NCI-H1417 treated with DMSO at 0.1 percent for 48 hours (cell line): ENCODE measurements at regions not wholly inside any gene's neighbourhood (a gene's known extent, or its start where the extent isn't known, plus 50 kb on each side); places are given as distances from the start of the nearest gene placed in this dataset.
A peak's percentile ranks its signal among the peaks of the same experiment; 100 is the strongest.
"Not testable (repeated sequence)": the region's sequence is repeated elsewhere in the genome, so short reads cannot be mapped to it uniquely, and the experiment has no call there.

Source experiments
- DNase-seq: peaks from one replicate; lab custom pipeline; 2025; lab: John Stamatoyannopoulos, UW

DNA sequence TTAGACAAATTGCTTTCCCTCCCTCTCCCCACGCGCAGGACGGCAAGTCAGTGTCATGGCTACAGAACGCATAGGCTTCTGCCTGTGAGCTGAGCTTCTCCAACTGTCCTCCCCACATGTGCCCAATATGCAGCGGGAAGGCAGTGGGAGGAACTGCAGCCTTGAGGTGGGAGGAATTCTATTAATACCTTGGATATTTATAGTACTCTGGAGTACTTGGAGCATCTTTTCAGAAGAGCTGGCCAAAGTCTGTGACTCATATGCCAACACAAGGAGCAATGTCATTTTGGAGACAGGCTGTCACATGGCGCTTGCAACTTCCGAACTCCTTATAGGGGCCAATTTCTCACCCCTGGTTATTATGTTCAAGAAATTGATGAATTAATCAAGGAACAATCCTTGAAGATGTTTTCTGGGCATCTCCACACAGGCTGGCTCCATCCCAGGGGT is 245.0 kb upstream of the SERP2 start:
- DNase-seq = no peak

DNA sequence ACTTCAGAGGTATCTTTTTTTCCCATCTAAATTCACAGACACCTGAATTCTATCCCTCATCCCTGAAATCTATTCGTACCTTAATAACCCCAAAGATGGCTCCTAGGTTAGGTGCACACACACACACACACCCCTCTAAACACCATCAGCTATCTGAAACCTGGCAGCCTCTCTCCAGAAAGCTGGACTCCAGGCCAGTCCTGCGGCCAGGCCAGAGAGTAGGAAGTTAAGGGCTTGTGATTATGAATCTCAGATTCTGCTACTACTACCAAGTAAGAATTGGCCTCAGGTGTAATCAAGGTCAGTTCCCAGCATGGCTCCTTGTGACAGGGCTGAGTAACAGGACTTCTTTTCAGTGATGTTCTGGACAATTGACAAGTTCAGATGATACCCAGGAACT is 244.2 kb upstream of the SERP2 start:
- no peak for DNase-seq

DNA sequence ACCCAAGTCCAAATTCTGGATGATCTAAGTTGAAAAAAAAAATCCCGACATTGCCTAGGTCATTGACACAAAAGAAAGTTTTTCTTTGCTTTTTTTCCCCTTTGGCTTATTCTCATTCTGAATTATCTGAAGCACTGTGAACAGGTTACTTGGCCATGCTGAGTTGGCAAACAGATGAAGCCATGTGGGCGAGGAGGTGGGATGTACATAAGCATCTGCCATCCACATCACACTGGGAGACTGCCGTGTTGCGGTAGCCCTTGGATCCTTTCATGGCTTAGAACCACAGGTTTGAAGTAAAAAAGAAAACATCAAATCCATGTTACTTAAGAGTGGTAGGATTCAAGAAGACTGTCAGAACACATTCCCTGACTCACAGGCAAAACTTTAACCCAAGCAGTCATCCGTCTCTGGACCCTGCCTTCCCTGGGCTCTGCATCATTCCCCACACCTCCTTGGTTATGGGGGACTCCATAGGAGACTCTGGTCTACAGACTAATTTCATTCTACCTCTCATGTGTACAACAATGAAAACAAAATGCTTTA is 242.5 kb upstream of the SERP2 start:
- DNase-seq = no peak

DNA sequence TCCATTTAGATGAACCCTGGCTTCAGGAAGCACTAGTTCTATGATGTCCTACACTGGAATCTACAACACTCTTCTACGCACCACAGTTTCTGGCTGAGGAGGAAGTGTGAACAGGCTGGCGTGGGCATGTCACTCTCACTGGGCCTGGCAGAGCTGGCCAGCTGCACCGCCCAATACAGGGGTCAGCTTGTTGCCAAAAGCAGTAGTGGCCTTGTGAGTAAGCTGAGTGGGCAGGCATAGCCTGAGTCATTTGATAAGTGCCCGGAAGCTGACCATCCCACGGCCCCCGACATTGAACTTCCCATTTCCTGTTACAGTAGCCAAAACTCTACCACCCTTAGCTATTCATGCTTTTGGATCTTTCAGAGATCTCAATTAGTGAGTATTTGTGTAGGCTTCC is 240.9 kb upstream of the SERP2 start:
- DNase-seq = no peak

DNA sequence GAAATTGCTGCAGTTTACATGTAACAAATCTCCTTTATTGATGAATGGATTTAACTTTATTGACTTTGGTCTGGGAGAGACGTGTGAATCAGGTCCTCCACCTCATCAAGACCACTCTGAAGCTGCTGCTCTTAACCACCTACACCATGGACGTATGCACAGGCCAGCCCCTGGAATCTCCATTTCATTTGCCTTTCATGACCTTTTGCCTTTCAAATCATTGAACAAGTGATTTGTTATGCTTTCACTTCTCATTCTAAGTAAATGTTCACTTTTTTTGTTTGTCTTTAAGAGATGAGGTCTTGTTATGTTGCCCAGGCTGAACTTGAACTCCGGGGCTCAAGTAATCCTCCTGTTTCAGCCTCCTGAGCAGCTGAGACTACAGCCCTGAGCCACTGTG is 240.0 kb upstream of the SERP2 start:
- DNase-seq = no peak

GRCh38 chr13:44135566-44135965 is 238.1 kb upstream of the SERP2 start:
- no peak for DNase-seq

DNA sequence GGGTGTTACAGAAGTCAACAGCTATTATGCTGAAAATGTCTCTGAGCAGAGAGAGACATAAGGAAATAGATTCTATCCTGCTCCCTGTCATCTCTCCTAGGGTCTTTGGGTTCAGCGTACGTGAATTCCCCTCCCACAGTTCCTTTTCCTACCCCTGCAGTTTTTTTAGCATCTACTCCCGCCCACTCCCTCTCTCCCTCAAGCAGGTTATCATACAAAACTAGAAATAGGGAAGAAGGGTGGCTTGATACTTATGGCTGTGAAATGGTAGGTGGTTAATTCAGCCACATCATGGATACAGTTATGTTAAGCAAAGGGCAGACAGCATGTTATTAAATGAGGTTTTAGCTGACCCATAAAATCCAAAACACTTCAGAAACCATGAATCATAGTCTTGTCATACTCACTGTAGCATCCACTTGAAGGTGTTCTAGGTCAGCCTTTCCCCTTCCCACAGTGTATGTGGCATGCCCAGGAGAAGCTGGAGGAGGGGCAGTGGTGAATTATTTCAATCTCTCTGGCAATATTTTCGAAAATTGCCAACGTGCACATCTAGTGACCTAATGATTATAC is 236.8 kb upstream of the SERP2 start:
- no peak for DNase-seq

GRCh38 chr13:44137466-44137865 is 236.2 kb upstream of the SERP2 start:
- DNase-seq = no peak

GRCh38 chr13:44140146-44140545 is 233.5 kb upstream of the SERP2 start:
- DNase-seq = peak; percentile 79

GRCh38 chr13:44140888-44141724 is 232.5 kb upstream of the SERP2 start:
- DNase-seq = no peak

GRCh38 chr13:44141725-44142539 is 231.7 kb upstream of the SERP2 start:
- DNase-seq = peak; percentile 70

DNA sequence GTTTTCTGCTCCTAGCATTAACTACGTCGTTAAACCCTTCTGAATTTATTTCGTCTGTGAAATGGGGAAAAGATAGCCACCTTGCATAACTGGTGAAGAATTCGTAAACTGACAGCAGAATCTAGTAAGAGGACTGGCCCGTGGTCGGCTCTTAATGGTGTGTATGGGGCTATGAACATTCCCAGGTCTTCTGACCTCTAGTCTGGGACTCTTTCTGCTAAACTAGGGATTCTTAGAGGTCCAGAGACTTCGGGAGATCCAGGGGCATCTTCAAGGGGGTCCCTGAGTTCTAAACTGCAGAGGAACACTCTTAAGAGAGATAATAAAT is 231.1 kb upstream of the SERP2 start:
- no peak for DNase-seq

GRCh38 chr13:44142941-44143665 is 230.5 kb upstream of the SERP2 start:
- DNase-seq = no peak

GRCh38 chr13:44146138-44146537 is 227.5 kb upstream of the SERP2 start:
- DNase-seq = no peak

DNA sequence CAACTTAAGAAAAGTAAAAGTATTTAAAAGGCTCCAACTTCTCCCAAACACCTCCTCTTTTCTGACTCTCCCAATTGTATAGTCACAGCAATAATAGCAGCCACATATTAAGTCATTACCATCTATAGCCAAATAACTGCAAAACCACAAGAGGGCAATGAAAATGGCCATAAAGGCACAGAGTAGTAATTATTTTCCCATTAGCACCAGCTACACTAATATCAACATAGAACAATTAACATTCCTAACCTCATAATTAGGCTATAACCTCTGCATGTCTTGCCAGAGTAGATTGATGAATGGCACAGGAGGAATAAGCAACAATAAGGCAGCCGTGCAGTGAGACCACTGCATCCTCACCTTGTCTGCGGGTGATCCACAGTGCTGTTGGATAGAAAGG is 226.4 kb upstream of the SERP2 start:
- peak; percentile 24 for DNase-seq

- DNase-seq = no peak
Measured at GRCh38 chr13:44147648-44148047, 226.0 kb upstream of the SERP2 start.

GRCh38 chr13:44148159-44148914 is 225.3 kb upstream of the SERP2 start:
- no peak for DNase-seq

DNA sequence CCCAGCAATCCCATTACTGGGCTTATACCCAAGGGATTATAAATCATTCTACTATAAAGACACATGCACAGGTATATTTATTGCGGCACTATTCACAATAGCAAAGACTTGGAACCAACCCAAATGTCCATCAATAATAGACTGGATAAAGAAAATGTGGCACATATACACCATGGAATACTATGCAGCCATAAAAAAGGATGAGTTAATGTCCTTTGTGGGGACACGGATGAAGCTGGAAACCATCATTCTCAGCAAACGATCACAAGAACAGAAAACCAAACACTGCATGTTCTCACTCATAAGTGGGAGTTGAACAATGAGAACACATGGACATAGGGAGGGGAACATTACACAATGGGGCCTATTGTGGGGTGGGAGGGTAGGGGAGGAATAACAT is 224.4 kb upstream of the SERP2 start:
- DNase-seq = not testable (repeated sequence)

DNA sequence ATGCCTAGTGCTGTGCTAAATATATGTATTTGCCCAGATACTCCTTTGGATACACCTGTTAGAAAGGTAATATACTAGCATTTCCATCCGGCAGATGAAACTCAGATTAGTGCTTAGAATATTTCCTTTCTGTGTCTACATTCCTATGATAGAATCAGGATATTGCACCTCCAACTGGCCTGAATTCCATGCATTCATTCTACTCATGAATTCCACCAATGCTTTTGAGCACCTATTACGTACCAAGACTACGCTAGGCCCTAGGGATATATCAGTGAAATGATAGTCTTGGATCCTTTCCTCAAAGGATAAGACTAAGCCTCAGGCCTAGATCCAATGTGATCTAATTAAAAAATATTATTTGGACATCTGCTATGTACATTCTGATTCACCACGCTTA is 223.8 kb upstream of the SERP2 start:
- DNase-seq = no peak

- no peak for DNase-seq
Measured at GRCh38 chr13:44151474-44151873, 222.2 kb upstream of the SERP2 start.

DNA sequence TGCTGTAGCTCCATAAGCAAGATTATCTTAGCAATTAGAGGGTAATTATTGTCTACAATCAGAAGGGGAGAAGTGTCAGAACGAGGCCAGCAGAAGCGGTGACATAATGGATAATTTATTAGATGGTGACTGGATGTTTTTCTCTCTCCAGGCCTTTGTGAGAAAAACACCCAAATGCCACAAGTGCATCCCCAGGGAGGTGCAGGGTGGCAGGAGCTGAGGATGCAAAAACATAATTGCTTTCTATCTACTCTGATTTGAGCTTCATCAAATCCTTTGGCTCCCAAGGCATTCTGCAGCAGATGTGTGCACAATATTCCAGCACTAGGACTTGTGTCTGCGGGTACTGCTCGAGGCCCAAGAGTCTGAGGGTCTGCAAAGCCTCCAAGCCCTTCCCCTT is 220.1 kb upstream of the SERP2 start:
- DNase-seq = peak; percentile 71
